Effector memory CD4-positive, alpha-beta T cell (primary cell): ENCODE measurements at regions not wholly inside any gene's neighbourhood (a gene's known extent, or its start where the extent isn't known, plus 50 kb on each side); places are given as distances from the start of the nearest gene placed in this dataset.

ENCODE experiments used
- DNase-seq, 3 donors: peaks; one replicate each; pipeline ENCODE4 v3.0.0-alpha.2; 2020
- H3K27ac ChIP-seq: 2 replicates; pipeline ENCODE4 v1.7.0; 2013; ENCODE audit warnings: mild to moderate bottlenecking, low read length, moderate library complexity; ENCODE audit not compliant: insufficient read depth, poor library complexity, severe bottlenecking
- H3K27me3 ChIP-seq: replicated peaks from 2 replicates; pipeline ENCODE4 v1.7.0; 2013; ENCODE audit warnings: mild to moderate bottlenecking, low read length; ENCODE audit not compliant: insufficient read depth, control insufficient read depth, poor library complexity, severe bottlenecking
- H3K36me3 ChIP-seq: 2 replicates; pipeline ENCODE4 v1.7.0; 2013; ENCODE audit warnings: mild to moderate bottlenecking, low read length, moderate library complexity; ENCODE audit not compliant: control insufficient read depth, insufficient read depth
- H3K4me1 ChIP-seq: 2 replicates; pipeline ENCODE4 v1.7.0; 2013; ENCODE audit warnings: low read length, mild to moderate bottlenecking; ENCODE audit not compliant: control insufficient read depth, insufficient read depth, poor library complexity, severe bottlenecking
- H3K4me3 ChIP-seq: 2 replicates; pipeline ENCODE4 v1.7.0; 2013; ENCODE audit warnings: low read length, low read depth, mild to moderate bottlenecking; ENCODE audit not compliant: insufficient read depth, poor library complexity, severe bottlenecking
- H3K9me3 ChIP-seq: 2 replicates; pipeline ENCODE4 v1.7.0; 2013; ENCODE audit warnings: mild to moderate bottlenecking, low read length, moderate library complexity; ENCODE audit not compliant: control insufficient read depth

GRCh38 chr6:165963750-165964149 is 203.9 kb downstream of the TBXT start:
- no peak for DNase-seq
- H3K4me1 ChIP-seq = no peaks in the 10 kb centered on the region
- H3K4me3 ChIP-seq = no peak overlapping the region
- no peaks in the 10 kb centered on the region for H3K27me3 ChIP-seq
- H3K9me3 ChIP-seq = no peaks in the 10 kb centered on the region
- no peak overlapping the region for H3K27ac ChIP-seq
- no peaks in the 10 kb centered on the region for H3K36me3 ChIP-seq

GRCh38 chr6:165962366-165962765 is 205.3 kb downstream of the TBXT start:
- Histone ChIP-seq H3K4me3 (no peak overlapping the region), H3K27me3 (no peaks in the 10 kb centered on the region), H3K27ac (no peak overlapping the region), H3K36me3 (no peaks in the 10 kb centered on the region), H3K4me1 (no peaks in the 10 kb centered on the region), H3K9me3 (no peaks in the 10 kb centered on the region)
- DNase-seq = no peak

DNA sequence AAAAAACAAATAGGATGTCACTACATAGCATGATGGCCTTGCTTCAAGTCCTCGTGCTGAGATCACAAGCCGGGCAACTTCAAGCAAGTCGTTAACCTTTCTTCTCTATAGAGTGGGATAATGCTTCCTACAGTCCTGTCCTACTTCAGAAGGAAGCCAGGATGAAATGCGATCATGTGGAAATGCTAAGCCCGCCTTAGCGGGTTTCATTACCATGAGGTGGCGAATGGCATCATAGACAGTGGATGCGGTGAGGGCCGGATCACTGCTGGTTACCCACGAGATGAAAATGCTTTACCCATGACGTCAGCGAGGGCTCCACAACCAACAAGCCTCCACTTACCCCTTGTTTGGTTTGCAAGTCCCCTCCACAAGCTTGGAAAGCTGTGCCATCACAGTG is 206.4 kb downstream of the TBXT start:
- H3K9me3 ChIP-seq = no peaks in the 10 kb centered on the region
- H3K4me1 ChIP-seq = no peaks in the 10 kb centered on the region
- H3K27ac ChIP-seq = no peak overlapping the region
- no peak overlapping the region for H3K4me3 ChIP-seq
- DNase-seq = no peak
- no peaks in the 10 kb centered on the region for H3K27me3 ChIP-seq
- no peaks in the 10 kb centered on the region for H3K36me3 ChIP-seq

GRCh38 chr6:165960695-165961094 is 207.0 kb downstream of the TBXT start:
- no peaks in the 10 kb centered on the region for H3K27me3 ChIP-seq
- H3K4me3 ChIP-seq = no peak overlapping the region
- no peak for DNase-seq
- H3K9me3 ChIP-seq = no peaks in the 10 kb centered on the region
- no peaks in the 10 kb centered on the region for H3K4me1 ChIP-seq
- H3K27ac ChIP-seq = no peak overlapping the region
- H3K36me3 ChIP-seq = no peaks in the 10 kb centered on the region

DNA sequence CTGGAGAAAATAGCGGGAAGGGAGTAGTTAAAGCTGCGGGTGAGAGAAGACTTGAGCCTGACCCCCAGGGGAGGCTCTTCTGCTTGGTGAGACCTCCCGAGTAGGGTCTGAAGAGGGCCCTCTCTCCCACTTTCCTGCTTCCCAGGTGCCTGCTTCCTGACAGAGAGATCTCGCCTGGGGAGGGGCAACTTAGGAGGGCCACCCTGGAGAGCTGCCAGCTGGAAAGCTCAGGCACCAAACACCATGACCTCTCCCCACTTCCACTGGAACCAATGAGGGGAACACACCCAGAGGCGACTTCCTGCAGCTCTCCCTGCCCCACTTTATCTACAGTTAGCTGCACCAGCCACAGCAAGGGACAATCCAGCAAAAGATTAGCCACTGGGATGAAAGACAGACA is 208.0 kb downstream of the TBXT start:
- no peaks in the 10 kb centered on the region for H3K4me1 ChIP-seq
- no peak for DNase-seq
- H3K27me3 ChIP-seq = no peaks in the 10 kb centered on the region
- no peak overlapping the region for H3K4me3 ChIP-seq
- H3K27ac ChIP-seq = no peak overlapping the region
- no peaks in the 10 kb centered on the region for H3K9me3 ChIP-seq
- H3K36me3 ChIP-seq = no peaks in the 10 kb centered on the region

DNA sequence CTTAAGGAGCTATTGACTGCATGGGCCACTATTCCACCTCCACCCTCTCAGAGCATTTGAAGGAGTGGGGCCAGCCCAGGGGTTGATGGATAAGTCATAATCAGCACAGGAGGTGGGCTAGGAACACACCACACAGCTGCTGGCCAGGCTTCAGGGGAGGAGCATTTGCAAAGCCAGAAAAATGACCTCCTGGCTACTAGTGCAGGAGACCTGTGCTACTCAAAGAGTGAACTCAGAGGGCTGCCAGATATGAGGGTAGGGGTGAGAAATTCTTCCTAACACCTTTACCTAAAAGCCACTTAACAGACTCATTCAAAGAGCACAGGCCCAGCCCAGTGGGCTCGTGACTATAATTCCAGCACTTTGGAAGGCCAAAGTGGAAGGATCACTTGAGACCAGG is 210.8 kb downstream of the TBXT start:
- H3K9me3 ChIP-seq = no peaks in the 10 kb centered on the region
- no peak for DNase-seq
- H3K36me3 ChIP-seq = no peaks in the 10 kb centered on the region
- no peaks in the 10 kb centered on the region for H3K4me1 ChIP-seq
- H3K27me3 ChIP-seq = no peaks in the 10 kb centered on the region
- H3K4me3 ChIP-seq = no peak overlapping the region
- H3K27ac ChIP-seq = no peak overlapping the region

DNA sequence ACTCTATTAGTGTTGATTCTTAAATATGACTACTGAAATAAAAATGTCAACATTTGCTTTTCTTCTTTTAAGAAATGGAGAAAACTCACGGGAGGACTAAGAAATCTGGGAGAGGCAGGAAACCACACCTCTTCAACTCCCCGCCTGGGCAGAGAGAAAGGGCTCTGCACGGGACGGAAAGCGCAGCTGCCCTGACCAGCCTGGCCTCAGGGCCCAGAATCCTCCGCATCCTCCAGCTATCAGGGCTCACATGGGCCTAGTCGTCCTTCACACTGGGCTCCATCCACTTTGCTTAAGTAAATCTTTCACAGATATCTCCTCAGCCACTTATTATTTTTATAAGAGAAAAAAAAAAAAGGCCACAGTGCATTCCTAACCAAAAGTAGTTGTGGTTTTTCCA is 215.1 kb downstream of the TBXT start:
- Histone ChIP-seq H3K9me3 (no peaks in the 10 kb centered on the region), H3K27me3 (no peaks in the 10 kb centered on the region), H3K27ac (no peak overlapping the region), H3K4me3 (no peak overlapping the region), H3K36me3 (no peaks in the 10 kb centered on the region), H3K4me1 (no peaks in the 10 kb centered on the region)
- DNase-seq = no peak

DNA sequence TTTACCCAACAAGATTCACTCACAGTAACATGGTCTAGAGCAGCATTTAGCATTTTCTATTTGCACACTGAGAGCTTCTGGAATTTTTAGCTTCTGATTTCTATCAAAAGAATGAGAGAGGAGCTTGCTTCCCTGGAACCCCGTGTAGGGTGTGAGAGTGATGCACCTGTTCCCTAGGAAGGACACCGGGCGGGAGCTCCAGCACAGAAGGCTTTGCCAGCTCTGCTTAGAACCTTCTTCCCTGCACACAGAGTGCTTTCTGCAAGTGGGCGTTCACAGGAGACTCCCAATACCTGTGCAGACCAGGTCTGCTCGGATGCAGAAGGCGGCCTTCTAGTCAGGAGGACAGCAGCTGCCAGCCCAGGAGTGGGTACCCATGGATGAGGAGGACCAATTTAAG is 217.3 kb downstream of the TBXT start:
- DNase-seq = no peak
- Histone ChIP-seq H3K36me3 (no peaks in the 10 kb centered on the region), H3K9me3 (no peaks in the 10 kb centered on the region), H3K4me1 (no peaks in the 10 kb centered on the region), H3K27me3 (no peaks in the 10 kb centered on the region), H3K4me3 (no peak overlapping the region), H3K27ac (no peak overlapping the region)

DNA sequence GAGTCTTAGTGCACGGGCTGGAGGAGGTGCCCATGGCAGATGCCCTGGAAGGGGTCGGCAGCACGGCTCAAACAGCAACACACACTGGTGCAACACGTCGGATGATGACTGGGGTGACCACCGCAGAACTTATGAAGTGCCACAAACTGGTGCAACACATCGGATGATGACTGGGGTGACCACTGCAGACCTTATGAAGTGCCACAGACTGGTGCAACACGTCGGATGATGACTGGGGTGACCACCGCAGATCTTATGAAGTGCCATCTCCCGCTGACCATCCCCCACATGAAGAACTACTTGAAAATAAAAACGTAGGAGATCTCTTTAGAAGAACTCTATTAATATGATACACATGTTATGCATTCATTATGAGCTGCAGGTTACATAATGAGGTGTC is 218.3 kb downstream of the TBXT start:
- Histone ChIP-seq H3K27me3 (no peaks in the 10 kb centered on the region), H3K4me1 (no peaks in the 10 kb centered on the region), H3K4me3 (no peak overlapping the region), H3K27ac (no peak overlapping the region), H3K36me3 (no peaks in the 10 kb centered on the region), H3K9me3 (no peaks in the 10 kb centered on the region)
- no peak for DNase-seq

DNA sequence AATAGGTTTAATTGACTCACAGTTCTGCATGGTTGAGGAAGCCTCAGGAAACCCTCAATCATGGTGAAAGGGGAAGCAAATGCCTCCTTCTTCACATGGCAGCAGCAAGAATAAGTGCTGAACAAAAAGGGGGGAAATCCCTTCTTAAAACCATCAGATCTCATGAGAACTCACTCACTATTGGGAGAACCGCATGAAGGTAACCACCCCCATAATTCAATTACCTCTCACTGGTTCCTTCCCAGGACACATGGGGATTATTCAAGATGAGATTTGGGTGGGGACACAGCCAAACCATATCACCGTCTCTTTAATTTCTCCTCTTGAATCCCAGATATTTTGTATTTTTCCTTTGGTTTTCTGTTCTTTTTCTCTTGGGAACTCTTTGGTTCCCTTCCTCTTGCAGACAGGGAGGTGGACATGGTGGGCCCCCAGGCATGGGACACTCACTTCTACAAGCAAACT is 223.6 kb downstream of the TBXT start:
- Histone ChIP-seq H3K27ac (no peak overlapping the region), H3K27me3 (no peaks in the 10 kb centered on the region), H3K4me3 (no peak overlapping the region), H3K9me3 (no peaks in the 10 kb centered on the region), H3K36me3 (no peaks in the 10 kb centered on the region), H3K4me1 (no peaks in the 10 kb centered on the region)
- no peak for DNase-seq

GRCh38 chr6:165941786-165942185 is 225.9 kb downstream of the TBXT start:
- no peak for DNase-seq
- H3K4me3 ChIP-seq = no peak overlapping the region
- no peaks in the 10 kb centered on the region for H3K27me3 ChIP-seq
- H3K27ac ChIP-seq = no peak overlapping the region
- H3K36me3 ChIP-seq = no peaks in the 10 kb centered on the region
- no peaks in the 10 kb centered on the region for H3K4me1 ChIP-seq
- H3K9me3 ChIP-seq = no peaks in the 10 kb centered on the region
